ENCODE measurements at regions not wholly inside any gene's neighbourhood (a gene's known extent, or its start where the extent isn't known, plus 50 kb on each side); places are given as distances from the start of the nearest gene placed in this dataset.

GRCh38 chr9:134276453-134277245, 49.6 kb upstream of the RXRA start:
- DNase-seq, result no peak

All from activated CD8-positive, alpha-beta memory T cell treated with anti-CD3 and anti-CD28 coated beads, Interleukin-2, amount 50 U/mL, for 4 hours (primary cell).